ENCODE measurements at regions not wholly inside any gene's neighbourhood (a gene's known extent, or its start where the extent isn't known, plus 50 kb on each side); places are given as distances from the start of the nearest gene placed in this dataset.
"Not testable (repeated sequence)": the region's sequence is repeated elsewhere in the genome, so short reads cannot be mapped to it uniquely, and the experiment has no call there.

- Histone ChIP-seq H3K36me3 (no peaks in the 10 kb centered on the region), H3K4me1 (no peaks in the 10 kb centered on the region), H3K27me3 (no peaks in the 10 kb centered on the region), H3K27ac (no peak overlapping the region), H3K9me3 (no peaks in the 10 kb centered on the region), H3K4me3 (no peak overlapping the region)
- WGBS, 2 donors = 54 to 67% methylated on average over 4 of the region's 4 CpGs
- no peak for TF ChIP-seq POLR2AphosphoS5 (IDR thresholded peaks at IDR 0.05)
- no peak for TF ChIP-seq POLR2A (IDR thresholded peaks at IDR 0.05)
- TF ChIP-seq CTCF (IDR thresholded peaks at IDR 0.05) = no peak
- no peak for TF ChIP-seq EP300 (IDR thresholded peaks at IDR 0.05)
- DNase-seq = no peak
- ATAC-seq (ENCODE audit: low FRiP score in 2 of 2) = no peak
Measured at GRCh38 chr10:26372513-26373354, 65.4 kb upstream of the APBB1IP start.

- no peak overlapping the region for H3K27ac ChIP-seq
- DNase-seq (no peak), ATAC-seq (ENCODE audit: low FRiP score in 2 of 2) (no peak)
- H3K9me3 ChIP-seq = no peaks in the 10 kb centered on the region
- H3K36me3 ChIP-seq = no peaks in the 10 kb centered on the region
- no peaks in the 10 kb centered on the region for H3K27me3 ChIP-seq
- TF ChIP-seq CTCF (IDR thresholded peaks at IDR 0.05) = no peak
- TF ChIP-seq EP300 (IDR thresholded peaks at IDR 0.05) = no peak
- no peak for TF ChIP-seq POLR2AphosphoS5 (IDR thresholded peaks at IDR 0.05)
- TF ChIP-seq POLR2A (IDR thresholded peaks at IDR 0.05) = no peak
- no peak overlapping the region for H3K4me3 ChIP-seq
- WGBS, 2 donors = 69 to 77% methylated on average over 4 of the region's 4 CpGs
- peaks cover 0 to 7% (median 0%) of the 10 kb centered on the region in 4 donors for H3K4me1 ChIP-seq
Measured at GRCh38 chr10:26374426-26374825, 63.7 kb upstream of the APBB1IP start.

GRCh38 chr10:26377224-26377810 lies 60.8 kb upstream of the APBB1IP start:
- H3K36me3 ChIP-seq; H3K4me3 ChIP-seq; DNase-seq; H3K27me3 ChIP-seq; H3K27ac ChIP-seq; H3K9me3 ChIP-seq; ATAC-seq (ENCODE audit: low FRiP score in 2 of 2); H3K4me1 ChIP-seq: not testable (repeated sequence)
- 34 to 43% methylated on average over 8 to 9 of the region's 9 CpGs for WGBS, 2 donors

GRCh38 chr10:26378861-26379294 lies 59.3 kb upstream of the APBB1IP start:
- peaks cover 0 to 7% (median 0%) of the 10 kb centered on the region in 4 donors for H3K4me1 ChIP-seq
- ATAC-seq (ENCODE audit: low FRiP score in 2 of 2) = peak in 1 of 2 donors; percentile 86
- H3K9me3 ChIP-seq = no peaks in the 10 kb centered on the region
- H3K27ac ChIP-seq = no peak overlapping the region
- H3K4me3 ChIP-seq = no peak overlapping the region
- 33 to 39% methylated on average over 5 of the region's 5 CpGs for WGBS, 2 donors
- TF ChIP-seq POLR2AphosphoS5 (IDR thresholded peaks at IDR 0.05) (no peak), POLR2A (IDR thresholded peaks at IDR 0.05) (no peak), CTCF (IDR thresholded peaks at IDR 0.05) (no peak), EP300 (IDR thresholded peaks at IDR 0.05) (no peak)
- no peaks in the 10 kb centered on the region for H3K27me3 ChIP-seq
- DNase-seq = peak in 1 of 2 donors; percentile 38
- H3K36me3 ChIP-seq = no peaks in the 10 kb centered on the region

- Histone ChIP-seq H3K27me3 (no peaks in the 10 kb centered on the region), H3K36me3 (no peaks in the 10 kb centered on the region), H3K4me3 (no peak overlapping the region), H3K9me3 (no peaks in the 10 kb centered on the region), H3K4me1 (peaks cover 0 to 7% (median 0%) of the 10 kb centered on the region in 4 donors), H3K27ac (no peak overlapping the region)
- WGBS, 2 donors = 53 to 75% methylated on average over 5 of the region's 5 CpGs
- TF ChIP-seq EP300 (IDR thresholded peaks at IDR 0.05) (no peak), CTCF (IDR thresholded peaks at IDR 0.05) (no peak), POLR2A (IDR thresholded peaks at IDR 0.05) (no peak), POLR2AphosphoS5 (IDR thresholded peaks at IDR 0.05) (no peak)
- ATAC-seq (ENCODE audit: low FRiP score in 2 of 2) (peak in 1 of 2 donors; percentile 68), DNase-seq (no peak)
Measured at GRCh38 chr10:26380815-26381214, 57.3 kb upstream of the APBB1IP start.
